ENCODE measurements at regions not wholly inside any gene's neighbourhood (a gene's known extent, or its start where the extent isn't known, plus 50 kb on each side); places are given as distances from the start of the nearest gene placed in this dataset.
"Not testable (repeated sequence)": the region's sequence is repeated elsewhere in the genome, so short reads cannot be mapped to it uniquely, and the experiment has no call there.

- DNase-seq (ENCODE audit: low read depth) = no peak
Measured at GRCh38 chr4:91653067-91653466, 650.7 kb upstream of the GRID2 start.

GRCh38 chr4:91681091-91681490 is 622.7 kb upstream of the GRID2 start:
- DNase-seq (ENCODE audit: low read depth) = no peak

- DNase-seq (ENCODE audit: low read depth) = no peak
Measured at GRCh38 chr4:91681544-91681943, 622.2 kb upstream of the GRID2 start.

GRCh38 chr4:91684955-91685354 is 618.8 kb upstream of the GRID2 start:
- no peak for DNase-seq (ENCODE audit: low read depth)

GRCh38 chr4:91688413-91688812 is 615.4 kb upstream of the GRID2 start:
- no peak for DNase-seq (ENCODE audit: low read depth)

GRCh38 chr4:91699691-91700090 is 604.1 kb upstream of the GRID2 start:
- not testable (repeated sequence) for DNase-seq (ENCODE audit: low read depth)

- DNase-seq (ENCODE audit: low read depth) = no peak
Measured at GRCh38 chr4:91729851-91730250, 573.9 kb upstream of the GRID2 start.

GRCh38 chr4:91734682-91735081 is 569.1 kb upstream of the GRID2 start:
- DNase-seq (ENCODE audit: low read depth) = no peak

GRCh38 chr4:91738831-91739230 is 564.9 kb upstream of the GRID2 start:
- not testable (repeated sequence) for DNase-seq (ENCODE audit: low read depth)

- no peak for DNase-seq (ENCODE audit: low read depth)
Measured at GRCh38 chr4:91746551-91746950, 557.2 kb upstream of the GRID2 start.

- no peak for DNase-seq (ENCODE audit: low read depth)
Measured at GRCh38 chr4:91751961-91752360, 551.8 kb upstream of the GRID2 start.

GRCh38 chr4:91754716-91755115 is 549.0 kb upstream of the GRID2 start:
- no peak for DNase-seq (ENCODE audit: low read depth)

GRCh38 chr4:91758487-91758886 is 545.3 kb upstream of the GRID2 start:
- peak; percentile 6 for DNase-seq (ENCODE audit: low read depth)

GRCh38 chr4:91764085-91764484 is 539.7 kb upstream of the GRID2 start:
- DNase-seq (ENCODE audit: low read depth) = no peak

GRCh38 chr4:91769912-91770311 is 533.9 kb upstream of the GRID2 start:
- no peak for DNase-seq (ENCODE audit: low read depth)

- DNase-seq (ENCODE audit: low read depth) = not testable (repeated sequence)
Measured at GRCh38 chr4:91791631-91792030, 512.1 kb upstream of the GRID2 start.

GRCh38 chr4:91795947-91796346 is 507.8 kb upstream of the GRID2 start:
- no peak for DNase-seq (ENCODE audit: low read depth)

- no peak for DNase-seq (ENCODE audit: low read depth)
Measured at GRCh38 chr4:91812319-91812718, 491.4 kb upstream of the GRID2 start.

- no peak for DNase-seq (ENCODE audit: low read depth)
Measured at GRCh38 chr4:91824773-91825172, 479.0 kb upstream of the GRID2 start.

- DNase-seq (ENCODE audit: low read depth) = peak; percentile 3
Measured at GRCh38 chr4:91826186-91826585, 477.6 kb upstream of the GRID2 start.

GRCh38 chr4:91827914-91828313 is 475.9 kb upstream of the GRID2 start:
- DNase-seq (ENCODE audit: low read depth) = no peak

- no peak for DNase-seq (ENCODE audit: low read depth)
Measured at GRCh38 chr4:91829531-91829930, 474.2 kb upstream of the GRID2 start.

GRCh38 chr4:91830681-91831395 is 472.9 kb upstream of the GRID2 start:
- no peak for DNase-seq (ENCODE audit: low read depth)

- no peak for DNase-seq (ENCODE audit: low read depth)
Measured at GRCh38 chr4:91837608-91838029, 466.1 kb upstream of the GRID2 start.

Data from LHCN-M2 (cell line).